DOHH2 (cell line): ENCODE measurements at regions not wholly inside any gene's neighbourhood (a gene's known extent, or its start where the extent isn't known, plus 50 kb on each side); places are given as distances from the start of the nearest gene placed in this dataset.

Source experiments
- H3F3A ChIP-seq: fragments of 200-600 bp; sonication (generic), shearing (Covaris generic); 2 replicates; pipeline ENCODE4 v1.6.0; 2016; ENCODE audit warnings: antibody characterized with exemption, mild to moderate bottlenecking; ENCODE audit not compliant: control insufficient read depth, insufficient read depth
- H3K27ac ChIP-seq: fragments of 200-600 bp; sonication (generic); 2 replicates; pipeline ENCODE4 v1.5.1; 2014; ENCODE audit warnings: low read depth, mild to moderate bottlenecking, low read length, moderate library complexity
- H3K27me3 ChIP-seq: fragments of 200-600 bp; sonication (generic); 2 replicates; pipeline ENCODE4 v1.6.1; 2014; ENCODE audit warnings: mild to moderate bottlenecking, low read length, mixed read lengths; ENCODE audit not compliant: control insufficient read depth
- H3K36me3 ChIP-seq: fragments of 200-600 bp; sonication (generic); 2 replicates; pipeline ENCODE4 v1.6.1; 2014; ENCODE audit warnings: mild to moderate bottlenecking, low read length, moderate library complexity, mixed read lengths; ENCODE audit not compliant: control insufficient read depth
- H3K4me1 ChIP-seq: fragments of 200-600 bp; sonication (generic); 2 replicates; pipeline ENCODE4 v1.6.1; 2014; ENCODE audit warnings: mild to moderate bottlenecking, low read length, mixed read lengths; ENCODE audit not compliant: control insufficient read depth
- H3K4me2 ChIP-seq: fragments of 200-600 bp; sonication (generic); 2 replicates; pipeline ENCODE4 v1.6.0; 2014; ENCODE audit warnings: mild to moderate bottlenecking, low read length, moderate library complexity
- H3K4me3 ChIP-seq: fragments of 200-600 bp; sonication (generic); 2 replicates; pipeline ENCODE4 v1.5.1; 2014; ENCODE audit warnings: mild to moderate bottlenecking, low read length, mixed read lengths
- H3K79me2 ChIP-seq: fragments of 200-600 bp; sonication (generic); 2 replicates; pipeline ENCODE4 v1.6.1; 2014; ENCODE audit warnings: mild to moderate bottlenecking, low read length, mixed read lengths; ENCODE audit not compliant: control insufficient read depth
- H3K9me2 ChIP-seq: fragments of 200-600 bp; sonication (generic); replicated peaks from 2 replicates; pipeline ENCODE4 v1.6.1; 2014; ENCODE audit warnings: mild to moderate bottlenecking, low read length, mixed read lengths; ENCODE audit not compliant: control insufficient read depth
- H3K9me3 ChIP-seq: fragments of 200-600 bp; sonication (generic); 2 replicates; pipeline ENCODE4 v1.6.1; 2014; ENCODE audit warnings: antibody characterized with exemption, low read length, mixed read lengths; ENCODE audit not compliant: control insufficient read depth, insufficient read depth
- H4K20me1 ChIP-seq: fragments of 200-600 bp; sonication (generic); 2 replicates; pipeline ENCODE4 v1.6.0; 2014; ENCODE audit warnings: low read depth, mild to moderate bottlenecking, antibody characterized with exemption, low read length, moderate library complexity; ENCODE audit not compliant: control insufficient read depth, insufficient read depth
- EZH2phosphoT487 ChIP-seq: fragments of 200-600 bp; sonication (generic); IDR thresholded peaks from 2 replicates; pipeline ENCODE4 v1.6.1; 2017; ENCODE audit warnings: borderline replicate concordance, mild to moderate bottlenecking, antibody characterized with exemption, low read length, moderate library complexity, mixed read lengths
- TF ChIP-seq, protein P1 (sequence below): fragments of 200-600 bp; sonication (generic); IDR thresholded peaks from one replicate; pipeline ENCODE4 v1.5.1; 2014; ENCODE audit warnings: antibody characterized with exemption, mild to moderate bottlenecking, low read depth, low read length; ENCODE audit not compliant: poor library complexity, severe bottlenecking

DNA sequence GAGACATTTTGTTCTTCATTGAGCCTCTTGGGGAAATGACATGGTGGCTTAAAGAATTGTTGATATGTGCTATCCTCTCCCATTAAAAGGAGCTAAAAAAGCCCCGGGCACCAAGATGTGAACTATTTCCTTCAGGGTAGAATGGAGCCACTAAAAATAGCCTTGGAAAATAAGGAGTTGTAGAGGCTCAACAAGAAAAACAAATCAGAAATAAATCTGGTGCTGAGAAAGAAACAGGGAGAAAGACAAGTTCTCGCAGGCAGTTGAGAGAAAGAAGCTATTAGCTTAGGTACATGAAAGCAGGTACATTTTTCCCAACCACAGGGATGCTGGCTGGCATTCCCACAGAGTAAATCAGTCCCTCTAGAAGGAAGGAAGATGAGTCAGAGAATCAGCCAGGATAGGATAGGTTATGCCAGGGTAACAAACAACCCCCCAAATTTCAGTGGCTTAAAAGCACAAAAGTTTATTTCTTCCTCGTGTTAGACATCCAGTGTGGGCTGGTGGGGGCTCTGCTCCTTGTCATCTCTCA, 134.6 kb upstream of the ADRA1B start:
- no peaks in the 10 kb centered on the region for H4K20me1 ChIP-seq
- no peaks in the 10 kb centered on the region for H3F3A ChIP-seq
- no peaks in the 10 kb centered on the region for H3K9me2 ChIP-seq
- no peaks in the 10 kb centered on the region for H3K4me1 ChIP-seq
- no peaks in the 10 kb centered on the region for H3K36me3 ChIP-seq
- H3K79me2 ChIP-seq, result no peaks in the 10 kb centered on the region
- H3K4me2 ChIP-seq, result no peak overlapping the region
- H3K27me3 ChIP-seq, result no peaks in the 10 kb centered on the region; the same call in 1 of the 2 replicates
- no peak overlapping the region for H3K4me3 ChIP-seq
- H3K9me3 ChIP-seq, result no peaks in the 10 kb centered on the region
- no peak for TF ChIP-seq EZH2phosphoT487
- TF ChIP-seq, protein P1, sequence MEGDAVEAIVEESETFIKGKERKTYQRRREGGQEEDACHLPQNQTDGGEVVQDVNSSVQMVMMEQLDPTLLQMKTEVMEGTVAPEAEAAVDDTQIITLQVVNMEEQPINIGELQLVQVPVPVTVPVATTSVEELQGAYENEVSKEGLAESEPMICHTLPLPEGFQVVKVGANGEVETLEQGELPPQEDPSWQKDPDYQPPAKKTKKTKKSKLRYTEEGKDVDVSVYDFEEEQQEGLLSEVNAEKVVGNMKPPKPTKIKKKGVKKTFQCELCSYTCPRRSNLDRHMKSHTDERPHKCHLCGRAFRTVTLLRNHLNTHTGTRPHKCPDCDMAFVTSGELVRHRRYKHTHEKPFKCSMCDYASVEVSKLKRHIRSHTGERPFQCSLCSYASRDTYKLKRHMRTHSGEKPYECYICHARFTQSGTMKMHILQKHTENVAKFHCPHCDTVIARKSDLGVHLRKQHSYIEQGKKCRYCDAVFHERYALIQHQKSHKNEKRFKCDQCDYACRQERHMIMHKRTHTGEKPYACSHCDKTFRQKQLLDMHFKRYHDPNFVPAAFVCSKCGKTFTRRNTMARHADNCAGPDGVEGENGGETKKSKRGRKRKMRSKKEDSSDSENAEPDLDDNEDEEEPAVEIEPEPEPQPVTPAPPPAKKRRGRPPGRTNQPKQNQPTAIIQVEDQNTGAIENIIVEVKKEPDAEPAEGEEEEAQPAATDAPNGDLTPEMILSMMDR, result no peak
- no peak overlapping the region for H3K27ac ChIP-seq

DNA sequence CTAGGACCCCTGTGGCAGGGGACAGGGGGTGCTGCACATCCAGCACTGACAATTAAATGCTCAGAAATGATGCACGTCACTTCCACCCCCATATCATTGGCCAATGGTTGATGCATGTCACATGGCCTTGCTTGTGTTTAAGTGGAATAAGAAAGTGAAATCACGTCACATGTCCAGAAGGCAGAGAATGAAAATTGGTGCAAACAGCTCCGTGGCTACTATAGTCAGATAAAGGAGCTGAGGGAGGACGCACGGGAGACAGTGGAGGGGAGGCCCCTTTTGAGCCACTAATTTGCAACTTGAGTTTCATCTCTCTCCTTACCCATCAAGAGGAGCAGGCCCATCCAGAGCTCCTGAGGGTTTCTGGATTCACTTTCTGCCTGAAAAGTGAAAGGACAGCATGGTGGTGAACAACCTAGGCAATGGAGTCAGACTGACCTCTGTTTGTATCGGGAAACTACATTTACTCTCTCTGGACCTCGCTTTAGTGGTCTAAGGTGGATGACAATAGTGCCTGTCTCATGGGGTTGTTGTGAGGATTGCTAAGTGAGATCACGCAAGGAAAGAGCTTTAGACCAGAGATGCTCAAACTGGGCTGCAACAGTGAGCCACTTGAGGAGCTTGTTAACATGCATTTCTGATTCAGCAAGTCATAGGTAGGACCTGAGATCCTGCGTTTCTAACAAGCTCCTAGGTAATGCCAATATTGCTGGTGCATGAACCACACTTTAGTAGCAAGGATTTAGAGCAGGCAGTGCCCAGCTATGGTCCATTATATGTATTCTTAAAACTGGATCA, 133.9 kb upstream of the ADRA1B start:
- Histone ChIP-seq H3K36me3 (no peaks in the 10 kb centered on the region), H3F3A (no peaks in the 10 kb centered on the region), H3K9me3 (no peaks in the 10 kb centered on the region), H3K4me3 (no peak overlapping the region), H3K27ac (no peak overlapping the region), H3K4me1 (no peaks in the 10 kb centered on the region), H3K79me2 (no peaks in the 10 kb centered on the region), H3K27me3 (no peaks in the 10 kb centered on the region; the same call in 1 of the 2 replicates), H3K4me2 (no peak overlapping the region), H3K9me2 (no peaks in the 10 kb centered on the region), H4K20me1 (no peaks in the 10 kb centered on the region)
- TF ChIP-seq EZH2phosphoT487, result no peak
- TF ChIP-seq, protein P1, result no peak

DNA sequence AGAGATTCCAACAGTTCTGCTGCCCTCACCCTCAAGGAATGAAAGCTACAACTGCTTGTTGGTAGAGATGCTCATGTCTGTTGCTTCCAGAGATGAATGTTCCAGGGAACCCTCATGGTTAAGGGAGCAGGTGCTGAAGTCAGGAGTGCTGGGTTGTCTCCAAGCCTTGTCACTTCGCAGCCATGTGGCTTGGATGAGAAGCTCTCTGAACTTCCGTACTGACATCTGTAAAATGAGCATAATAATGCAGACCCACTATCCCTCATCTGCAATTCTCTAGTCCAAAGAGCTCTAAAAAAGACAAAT, 133.3 kb upstream of the ADRA1B start:
- Histone ChIP-seq H3K36me3 (no peaks in the 10 kb centered on the region), H3K4me3 (no peak overlapping the region), H3K4me2 (no peak overlapping the region), H3K79me2 (no peaks in the 10 kb centered on the region), H3F3A (no peaks in the 10 kb centered on the region), H3K4me1 (no peaks in the 10 kb centered on the region), H3K9me3 (no peaks in the 10 kb centered on the region), H4K20me1 (no peaks in the 10 kb centered on the region), H3K9me2 (no peaks in the 10 kb centered on the region), H3K27me3 (no peaks in the 10 kb centered on the region; the same call in 1 of the 2 replicates), H3K27ac (no peak overlapping the region)
- TF ChIP-seq, protein P1, result no peak
- TF ChIP-seq EZH2phosphoT487, result no peak
